ENCODE measurements at regions not wholly inside any gene's neighbourhood (a gene's known extent, or its start where the extent isn't known, plus 50 kb on each side); places are given as distances from the start of the nearest gene placed in this dataset.

DNA sequence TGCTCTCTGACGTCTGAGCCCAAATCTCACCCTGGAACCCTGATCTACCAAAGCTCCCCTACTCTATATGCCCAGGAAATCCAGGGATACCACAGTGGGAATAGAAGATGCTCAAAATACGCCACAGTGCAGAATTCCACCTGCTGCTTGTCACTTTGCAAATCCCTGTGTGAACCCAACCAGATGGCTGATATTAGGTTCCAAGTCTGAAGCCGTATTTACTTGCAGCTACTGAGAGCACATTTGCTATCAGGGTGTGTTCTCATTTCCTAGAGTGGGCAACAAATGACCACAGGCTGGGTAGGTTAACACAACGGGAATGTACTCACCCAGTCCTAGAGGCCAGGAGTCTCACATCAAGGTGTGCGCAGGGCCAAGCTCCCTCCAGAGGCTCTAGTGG, 126.8 kb downstream of the MXRA5 start:
- TF ChIP-seq, protein P1, sequence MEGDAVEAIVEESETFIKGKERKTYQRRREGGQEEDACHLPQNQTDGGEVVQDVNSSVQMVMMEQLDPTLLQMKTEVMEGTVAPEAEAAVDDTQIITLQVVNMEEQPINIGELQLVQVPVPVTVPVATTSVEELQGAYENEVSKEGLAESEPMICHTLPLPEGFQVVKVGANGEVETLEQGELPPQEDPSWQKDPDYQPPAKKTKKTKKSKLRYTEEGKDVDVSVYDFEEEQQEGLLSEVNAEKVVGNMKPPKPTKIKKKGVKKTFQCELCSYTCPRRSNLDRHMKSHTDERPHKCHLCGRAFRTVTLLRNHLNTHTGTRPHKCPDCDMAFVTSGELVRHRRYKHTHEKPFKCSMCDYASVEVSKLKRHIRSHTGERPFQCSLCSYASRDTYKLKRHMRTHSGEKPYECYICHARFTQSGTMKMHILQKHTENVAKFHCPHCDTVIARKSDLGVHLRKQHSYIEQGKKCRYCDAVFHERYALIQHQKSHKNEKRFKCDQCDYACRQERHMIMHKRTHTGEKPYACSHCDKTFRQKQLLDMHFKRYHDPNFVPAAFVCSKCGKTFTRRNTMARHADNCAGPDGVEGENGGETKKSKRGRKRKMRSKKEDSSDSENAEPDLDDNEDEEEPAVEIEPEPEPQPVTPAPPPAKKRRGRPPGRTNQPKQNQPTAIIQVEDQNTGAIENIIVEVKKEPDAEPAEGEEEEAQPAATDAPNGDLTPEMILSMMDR (IDR thresholded peaks at IDR 0.05), result no peak
- Histone ChIP-seq H3K4me3 (no peak overlapping the region), H3K36me3 (no peaks in the 10 kb centered on the region), H3K4me1 (no peaks in the 10 kb centered on the region), H3K27me3 (no peaks in the 10 kb centered on the region), H3K27ac (no peak overlapping the region), H3K9me3 (no peaks in the 10 kb centered on the region)
- intact Hi-C loops (cut with DNase I), result no loop called here
- DNase-seq (ENCODE audit: low spot score in 2 of 2), result no peak

DNA sequence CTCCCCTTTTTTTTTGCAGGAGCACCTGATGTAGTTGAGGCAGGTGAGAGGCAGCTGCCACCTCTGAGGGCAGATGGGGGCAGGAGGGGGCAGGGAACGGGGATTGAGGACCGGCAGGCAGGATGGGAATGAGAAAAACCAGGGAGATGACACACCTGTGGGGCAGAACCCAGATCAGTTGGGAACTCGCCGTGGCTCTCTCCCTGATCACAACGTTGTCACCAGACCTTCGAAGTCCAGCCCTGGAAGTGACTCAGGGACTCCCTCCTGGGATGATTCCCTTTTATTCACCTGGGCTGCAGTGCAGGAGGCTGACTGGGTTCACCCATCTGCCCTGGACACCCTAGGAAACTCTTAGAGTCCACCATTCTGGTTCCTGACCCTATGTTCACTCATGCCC, 127.2 kb downstream of the MXRA5 start:
- Histone ChIP-seq H3K36me3 (no peaks in the 10 kb centered on the region), H3K27ac (no peak overlapping the region), H3K9me3 (no peaks in the 10 kb centered on the region), H3K4me1 (no peaks in the 10 kb centered on the region), H3K4me3 (no peak overlapping the region), H3K27me3 (no peaks in the 10 kb centered on the region)
- intact Hi-C loops (cut with DNase I), result no loop called here
- TF ChIP-seq, protein P1 (IDR thresholded peaks at IDR 0.05), result no peak
- no peak for DNase-seq (ENCODE audit: low spot score in 2 of 2)

DNA sequence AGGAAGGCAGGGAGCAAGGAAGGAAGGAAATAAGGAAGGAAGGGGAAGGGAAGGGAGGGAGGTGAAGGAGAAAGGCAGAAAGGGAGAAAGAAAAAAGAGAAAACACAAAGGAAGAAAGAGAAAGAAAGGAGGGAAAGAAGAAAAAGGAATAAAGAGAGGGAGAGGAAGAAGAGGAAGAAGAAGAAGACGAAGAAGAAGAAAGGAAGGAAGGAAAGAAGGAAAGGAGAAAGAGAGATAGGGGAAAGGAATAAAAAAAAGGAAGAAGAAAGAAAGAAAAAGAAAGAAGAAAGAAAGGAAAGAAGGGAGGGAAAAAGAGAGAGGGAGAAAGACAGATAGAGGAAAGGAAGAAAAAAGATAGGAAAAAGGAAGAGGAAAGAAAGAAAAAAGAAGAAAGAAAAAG, 128.0 kb downstream of the MXRA5 start:
- H3K4me3 ChIP-seq, result no peak overlapping the region
- TF ChIP-seq, protein P1 (IDR thresholded peaks at IDR 0.05), result no peak
- no peaks in the 10 kb centered on the region for H3K9me3 ChIP-seq
- H3K36me3 ChIP-seq, result no peaks in the 10 kb centered on the region
- DNase-seq (ENCODE audit: low spot score in 2 of 2), result no peak
- no peaks in the 10 kb centered on the region for H3K4me1 ChIP-seq
- intact Hi-C loops (cut with DNase I), result no loop called here
- no peaks in the 10 kb centered on the region for H3K27me3 ChIP-seq
- no peak overlapping the region for H3K27ac ChIP-seq

DNA sequence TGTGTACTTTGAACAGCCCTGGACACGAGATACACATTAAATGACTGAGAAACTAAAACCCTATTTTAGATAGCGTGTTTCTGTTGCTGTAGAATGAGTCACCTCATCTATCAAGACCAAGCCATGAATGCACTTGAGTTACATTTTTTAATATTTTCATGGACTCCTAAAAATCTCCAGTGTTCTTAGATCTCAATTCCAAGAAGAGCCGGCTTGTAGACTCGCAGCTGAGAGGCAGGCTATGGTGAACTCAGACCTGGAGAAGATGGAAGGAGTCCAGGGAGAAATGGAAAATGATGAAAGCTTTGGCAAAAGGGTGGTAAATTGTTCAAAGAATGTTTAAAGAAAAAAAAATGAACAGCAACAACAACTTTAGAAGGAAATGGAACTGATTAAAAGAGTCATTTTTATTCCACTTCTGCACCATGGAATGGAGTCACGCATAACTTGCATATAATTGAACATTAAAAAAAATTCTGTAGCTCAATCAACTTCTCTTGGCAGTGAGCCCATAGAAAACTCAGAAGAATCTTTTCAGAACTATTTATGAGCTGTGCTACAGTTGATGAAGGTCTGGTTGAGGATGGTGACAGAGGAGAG, 129.8 kb downstream of the MXRA5 start:
- Histone ChIP-seq H3K9me3 (no peaks in the 10 kb centered on the region), H3K27ac (no peak overlapping the region), H3K36me3 (no peaks in the 10 kb centered on the region), H3K27me3 (no peaks in the 10 kb centered on the region), H3K4me1 (no peaks in the 10 kb centered on the region), H3K4me3 (no peak overlapping the region)
- TF ChIP-seq, protein P1 (IDR thresholded peaks at IDR 0.05), result no peak
- intact Hi-C loops (cut with DNase I), result no loop called here
- no peak for DNase-seq (ENCODE audit: low spot score in 2 of 2)

DNA sequence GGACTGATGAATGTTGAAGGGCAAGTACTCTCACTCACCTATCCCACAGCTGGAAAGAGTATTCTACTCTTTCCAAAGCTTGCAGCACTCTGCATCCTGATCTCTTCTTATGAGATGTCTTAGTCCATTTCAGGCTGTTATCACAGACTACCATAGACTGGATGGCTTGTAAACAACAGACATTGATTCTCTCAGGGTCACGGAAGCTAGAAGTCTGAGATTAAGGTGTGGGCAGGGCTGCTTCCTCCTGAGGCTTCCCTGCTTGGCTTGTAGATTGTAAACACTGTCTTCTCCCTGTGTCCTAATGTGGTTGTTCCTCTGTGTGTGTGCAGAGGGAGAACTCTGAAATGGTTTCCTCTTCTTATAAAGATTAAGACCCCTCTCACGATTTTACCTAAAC, 131.2 kb downstream of the MXRA5 start:
- no peaks in the 10 kb centered on the region for H3K4me1 ChIP-seq
- intact Hi-C loops (cut with DNase I), result no loop called here
- H3K9me3 ChIP-seq, result no peaks in the 10 kb centered on the region
- no peak for DNase-seq (ENCODE audit: low spot score in 2 of 2)
- TF ChIP-seq, protein P1 (IDR thresholded peaks at IDR 0.05), result no peak
- H3K27me3 ChIP-seq, result no peaks in the 10 kb centered on the region
- no peak overlapping the region for H3K4me3 ChIP-seq
- H3K36me3 ChIP-seq, result no peaks in the 10 kb centered on the region
- H3K27ac ChIP-seq, result no peak overlapping the region

DNA sequence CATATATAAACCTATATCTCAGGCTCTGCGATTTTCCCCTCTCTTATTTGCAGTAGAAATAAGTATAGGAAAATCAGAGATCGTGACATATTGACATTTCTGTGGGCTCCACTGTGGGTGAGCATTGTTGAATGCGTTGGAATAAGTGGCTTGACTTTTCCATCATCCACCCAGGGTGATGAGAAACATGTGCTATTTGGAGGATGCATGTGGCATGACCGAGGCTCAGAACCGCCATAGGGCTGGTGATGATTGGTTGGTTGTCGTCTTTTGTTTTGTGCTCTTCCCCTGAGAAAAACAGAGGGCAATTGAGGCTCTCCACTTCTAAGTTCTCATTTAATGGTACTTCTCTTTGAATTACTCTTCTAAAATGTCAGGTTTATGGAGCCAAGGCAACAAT, 140.1 kb downstream of the MXRA5 start:
- intact Hi-C loops (cut with DNase I), result no loop called here
- Histone ChIP-seq H3K4me3 (no peak overlapping the region), H3K9me3 (no peaks in the 10 kb centered on the region), H3K4me1 (no peaks in the 10 kb centered on the region), H3K27ac (no peak overlapping the region), H3K36me3 (no peaks in the 10 kb centered on the region), H3K27me3 (no peaks in the 10 kb centered on the region)
- TF ChIP-seq, protein P1 (IDR thresholded peaks at IDR 0.05), result no peak
- DNase-seq (ENCODE audit: low spot score in 2 of 2), result no peak

All from ascending aorta (tissue), 2 donors.